ENCODE measurements at regions not wholly inside any gene's neighbourhood (a gene's known extent, or its start where the extent isn't known, plus 50 kb on each side); places are given as distances from the start of the nearest gene placed in this dataset.
"Not testable (repeated sequence)": the region's sequence is repeated elsewhere in the genome, so short reads cannot be mapped to it uniquely, and the experiment has no call there.

DNA sequence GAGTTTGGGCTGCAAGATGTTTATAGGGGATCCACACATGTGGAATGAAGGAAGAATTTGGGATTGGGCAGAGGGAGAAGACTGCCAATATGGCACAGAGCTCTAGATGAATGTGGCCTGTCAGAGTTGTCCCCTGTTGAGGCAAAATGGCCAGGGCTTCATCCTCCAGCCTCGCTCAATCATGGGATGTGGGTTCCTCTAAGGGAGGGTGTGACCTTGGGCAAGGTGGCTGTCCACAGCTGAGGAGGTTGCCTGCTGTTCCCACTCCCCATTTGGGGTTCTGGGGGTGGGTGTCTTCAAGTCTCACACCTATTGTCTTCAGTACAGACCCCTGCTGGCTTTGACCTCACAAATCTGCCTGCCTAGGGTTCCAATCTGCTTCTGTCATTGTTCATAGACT is 121.6 kb upstream of the FAM204A start:
- no peak for DNase-seq

DNA sequence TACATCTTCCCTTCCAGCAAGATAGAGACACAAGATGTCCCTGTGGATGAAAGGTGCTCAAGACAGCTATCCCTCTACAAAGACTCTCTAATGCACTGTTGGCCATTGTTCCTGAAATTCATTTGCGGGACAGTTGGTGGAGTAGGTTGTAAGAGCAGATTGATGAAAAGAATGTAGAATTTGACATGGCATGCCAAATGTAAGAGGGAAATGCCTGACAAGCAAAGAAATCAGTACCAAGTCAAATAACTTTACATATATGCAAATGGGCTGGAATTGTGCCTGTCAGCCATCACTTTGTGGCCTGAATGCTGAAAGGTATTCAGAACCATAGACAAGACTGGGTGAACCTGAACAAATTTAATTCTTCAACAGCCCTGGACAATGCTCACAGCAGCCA is 120.3 kb upstream of the FAM204A start:
- DNase-seq = no peak

DNA sequence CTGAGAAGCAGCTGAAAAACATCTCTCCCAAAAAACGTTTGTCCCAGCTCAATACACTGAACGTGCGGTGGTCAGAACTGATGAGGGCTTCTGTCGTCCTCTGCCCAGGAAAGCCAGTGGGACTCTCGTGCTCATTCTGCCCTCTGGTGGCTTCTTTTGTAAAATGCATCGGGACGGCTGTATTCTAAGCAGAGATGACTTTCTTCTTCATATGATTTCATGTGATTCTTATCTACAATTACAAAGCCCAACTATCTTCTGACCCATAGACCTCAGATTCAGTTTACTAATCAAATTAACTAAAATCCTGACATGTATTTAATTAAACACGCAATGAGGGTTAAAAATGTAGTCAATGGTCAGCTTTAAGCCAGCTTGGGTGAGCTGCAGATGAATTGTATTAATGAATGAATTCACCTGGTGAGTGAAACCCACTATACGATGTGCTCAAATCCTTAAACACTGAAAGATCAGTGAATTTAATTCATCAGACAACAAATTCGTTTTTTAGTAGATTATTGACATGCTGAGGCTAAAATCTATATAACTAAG is 117.6 kb upstream of the FAM204A start:
- DNase-seq = no peak

DNA sequence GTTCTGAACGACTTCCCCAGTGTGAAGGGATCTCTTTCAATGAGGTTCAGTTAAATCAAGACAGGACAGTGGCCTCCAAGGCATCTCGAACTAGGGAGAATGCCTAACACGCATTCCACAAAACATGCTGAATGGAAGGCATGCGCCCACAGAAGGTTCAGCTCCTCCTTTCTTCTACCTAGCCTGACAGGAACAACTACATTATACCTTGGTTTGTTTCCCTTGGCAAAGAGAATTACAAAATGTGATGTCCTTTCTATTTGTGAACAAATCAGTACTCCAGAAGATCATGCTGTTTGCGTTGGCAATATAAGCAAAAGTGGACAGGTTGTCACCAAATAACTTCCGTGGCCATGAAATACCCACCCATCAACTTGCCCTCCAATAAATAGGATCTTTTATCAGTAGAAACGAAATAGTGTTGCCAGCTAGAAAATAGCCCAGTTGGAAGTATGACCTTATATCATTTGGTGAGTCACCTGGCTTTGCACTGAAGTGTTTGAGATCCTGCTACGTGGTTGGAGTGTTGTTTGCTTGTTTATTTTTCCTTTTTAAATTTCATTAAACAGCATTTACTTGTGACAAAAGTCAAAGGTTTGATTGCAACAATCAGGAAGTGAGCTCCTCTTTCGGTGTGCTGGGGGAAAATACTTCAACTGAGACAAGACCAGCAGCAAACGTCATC is 117.0 kb upstream of the FAM204A start:
- DNase-seq = no peak

DNA sequence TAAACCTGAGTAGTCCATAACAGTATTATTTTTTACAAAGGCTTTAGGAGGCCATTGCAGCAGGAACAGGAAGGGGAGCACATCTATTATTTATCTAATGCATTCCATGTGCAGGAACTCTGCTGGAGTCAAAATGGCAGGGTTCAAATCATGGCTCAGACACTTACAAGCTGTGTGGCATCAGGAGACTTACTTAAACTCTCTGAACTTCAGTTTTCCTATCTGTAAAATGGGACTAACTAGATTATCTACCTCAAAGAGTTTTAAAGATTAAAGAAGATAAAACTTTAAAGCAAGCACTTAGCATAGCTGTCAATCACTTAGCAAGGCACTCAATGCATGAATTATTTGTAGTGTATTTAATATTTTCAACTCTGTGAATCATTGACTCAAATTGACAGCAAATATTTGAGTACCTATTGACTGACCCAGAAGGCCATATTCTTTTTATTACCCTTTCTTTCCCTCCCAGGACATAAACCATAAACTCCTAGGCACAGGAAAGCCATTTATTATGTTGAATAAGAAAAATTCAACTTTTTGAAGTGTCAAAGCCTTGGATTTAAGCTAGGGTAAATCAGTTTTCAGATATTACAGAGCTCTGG is 115.8 kb upstream of the FAM204A start:
- no peak for DNase-seq

DNA sequence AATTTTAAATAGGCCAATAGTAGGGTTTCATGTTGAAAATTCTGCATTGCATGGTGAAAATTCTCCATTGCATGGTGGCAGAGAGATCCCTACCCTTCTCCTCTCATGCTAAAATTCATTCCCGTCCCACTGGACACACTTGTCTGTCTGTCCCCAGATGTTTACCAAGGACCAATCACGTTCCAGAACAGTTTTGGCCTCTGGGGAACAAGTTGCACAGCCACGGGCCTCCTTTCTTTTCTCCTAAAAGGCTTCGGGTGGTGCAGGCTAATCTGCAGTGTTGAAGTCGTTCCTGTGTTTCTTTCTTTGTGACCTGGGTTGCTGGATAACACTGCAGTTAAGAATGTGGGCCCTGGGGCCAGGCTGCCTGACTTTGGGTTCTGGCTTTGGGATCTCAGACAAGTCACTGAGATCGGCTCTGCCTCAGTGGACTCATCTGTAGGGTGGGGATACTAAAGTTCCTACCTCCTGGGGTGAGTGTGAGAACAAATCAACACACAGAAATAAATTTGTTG is 113.1 kb upstream of the FAM204A start:
- DNase-seq = no peak

DNA sequence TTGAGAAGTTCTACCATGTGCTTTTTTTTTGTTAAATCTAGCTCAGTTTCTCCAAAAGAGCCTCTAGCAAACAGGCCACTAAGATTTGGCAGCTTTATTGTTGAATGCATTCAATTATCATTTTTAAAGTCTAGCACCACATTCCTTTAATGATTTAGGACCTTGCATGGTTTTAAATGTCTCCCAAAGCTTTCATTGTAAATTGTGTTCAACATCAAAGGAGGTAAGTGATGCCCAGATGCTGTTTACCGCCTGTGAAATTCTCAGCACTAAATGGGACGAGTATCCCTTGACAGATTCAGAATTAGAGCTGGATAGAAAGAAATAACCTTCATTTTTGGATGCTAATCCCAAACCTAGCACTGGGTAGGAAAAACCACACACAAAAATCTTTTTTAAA is 112.1 kb upstream of the FAM204A start:
- DNase-seq = no peak

DNA sequence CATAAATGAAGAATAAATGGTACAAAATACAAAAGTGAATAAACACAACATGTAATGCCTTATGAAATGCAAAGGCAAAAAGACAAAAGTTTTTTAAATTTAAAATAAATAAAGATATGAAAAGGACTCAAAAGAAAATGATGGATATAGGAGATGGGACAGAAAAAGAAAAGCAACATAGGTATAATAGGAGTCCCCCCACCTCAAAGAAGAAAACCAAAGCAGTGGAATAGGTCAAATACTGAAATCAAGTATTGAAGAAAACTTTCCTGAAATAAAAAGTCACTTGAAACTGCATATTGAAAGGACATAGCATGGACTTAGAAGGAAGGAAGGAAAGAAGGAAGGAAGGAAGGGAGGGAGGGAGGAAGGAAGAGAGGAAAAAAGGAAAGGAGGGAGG is 110.0 kb upstream of the FAM204A start:
- DNase-seq = no peak

DNA sequence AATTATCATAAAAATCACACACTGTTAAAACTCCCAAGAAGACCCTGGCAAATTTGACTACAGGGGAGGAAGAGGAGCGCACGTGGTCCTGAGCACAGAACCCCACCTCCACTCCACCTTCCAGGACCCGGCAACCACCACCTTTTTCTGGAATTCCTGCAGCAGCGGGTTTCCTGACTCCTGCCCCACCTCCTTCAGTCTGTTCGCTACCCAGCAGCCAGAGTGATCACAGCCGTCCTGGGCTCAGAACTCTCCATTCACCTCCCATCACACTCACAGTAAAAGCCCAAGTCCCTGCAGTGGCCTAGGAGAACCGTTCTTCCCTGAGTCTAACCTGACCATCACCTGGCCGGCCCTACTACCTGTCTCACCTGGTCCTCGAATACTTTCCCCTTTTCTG is 107.4 kb upstream of the FAM204A start:
- no peak for DNase-seq

DNA sequence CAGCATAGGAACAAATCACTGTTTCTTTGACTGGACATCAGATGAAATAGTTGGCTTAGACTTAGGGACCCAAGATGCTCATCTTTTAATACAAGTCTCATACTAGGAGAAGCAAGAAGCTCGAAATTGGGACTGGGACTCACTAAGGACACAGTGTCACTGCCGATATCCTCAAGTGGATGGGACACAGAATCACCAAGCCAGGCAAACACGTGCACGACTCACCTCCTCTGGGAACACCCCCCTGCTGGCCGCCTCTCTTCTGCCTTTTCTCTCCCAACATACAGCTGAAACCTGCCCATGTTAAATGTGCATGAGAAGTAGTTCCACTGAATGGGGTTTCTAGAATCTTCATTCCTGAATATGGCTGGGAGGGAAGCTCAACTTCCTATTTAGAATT is 106.6 kb upstream of the FAM204A start:
- DNase-seq = no peak

DNA sequence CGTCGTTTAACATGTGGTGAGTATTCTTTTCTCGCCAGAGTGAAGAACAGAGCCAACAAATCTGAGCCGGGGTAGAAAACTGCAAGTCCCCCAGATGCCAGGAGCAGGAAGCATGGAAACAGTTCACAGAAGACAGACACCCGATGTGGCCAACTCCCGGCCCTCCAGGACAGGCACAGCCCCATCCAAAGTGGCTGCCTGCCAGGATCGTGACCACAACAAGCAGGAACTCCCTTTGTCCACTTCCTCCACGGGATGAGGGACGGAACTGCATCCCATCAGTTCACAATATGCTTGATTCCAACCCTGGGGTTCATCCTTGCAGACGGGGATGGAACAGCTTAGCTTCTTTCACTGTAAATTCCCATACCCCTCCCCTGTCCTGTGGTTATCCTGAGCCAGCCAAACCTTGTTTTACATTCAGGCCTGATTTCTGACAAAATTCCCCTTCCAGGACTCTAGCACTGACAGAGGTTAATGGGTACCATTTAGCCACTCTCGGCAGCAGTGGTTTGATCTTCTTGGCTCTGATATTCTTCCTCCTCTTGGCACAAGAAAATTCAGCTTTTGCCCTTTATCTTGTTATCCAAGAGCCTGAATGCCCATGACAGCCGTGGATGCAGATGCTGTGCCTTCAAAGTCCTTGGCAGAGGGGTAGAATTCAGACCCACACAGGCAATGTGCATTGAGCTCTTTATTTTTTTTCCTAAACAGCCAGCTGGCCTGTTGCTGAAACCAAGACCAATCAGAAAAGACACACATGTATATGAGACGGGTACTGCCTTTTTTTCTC is 105.5 kb upstream of the FAM204A start:
- no peak for DNase-seq

DNA sequence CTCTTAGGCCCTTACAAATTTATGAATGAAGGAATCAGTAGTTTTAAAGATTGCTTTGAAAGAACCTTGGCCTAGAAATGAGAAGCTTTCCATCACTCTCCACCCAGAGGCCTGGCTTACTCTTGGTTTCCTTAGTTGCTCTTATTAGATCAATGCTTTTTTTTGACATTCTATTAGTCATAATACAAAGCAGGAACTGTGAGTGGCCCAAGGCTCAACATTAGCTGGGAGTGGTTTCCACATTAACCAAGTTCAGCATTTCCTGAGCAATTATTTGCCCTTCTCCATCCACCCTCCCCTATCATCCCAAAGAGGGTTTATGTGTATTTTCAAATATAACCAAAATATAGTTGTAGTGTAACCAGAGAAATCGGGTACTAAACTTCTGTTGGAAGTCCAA is 103.4 kb upstream of the FAM204A start:
- no peak for DNase-seq

DNA sequence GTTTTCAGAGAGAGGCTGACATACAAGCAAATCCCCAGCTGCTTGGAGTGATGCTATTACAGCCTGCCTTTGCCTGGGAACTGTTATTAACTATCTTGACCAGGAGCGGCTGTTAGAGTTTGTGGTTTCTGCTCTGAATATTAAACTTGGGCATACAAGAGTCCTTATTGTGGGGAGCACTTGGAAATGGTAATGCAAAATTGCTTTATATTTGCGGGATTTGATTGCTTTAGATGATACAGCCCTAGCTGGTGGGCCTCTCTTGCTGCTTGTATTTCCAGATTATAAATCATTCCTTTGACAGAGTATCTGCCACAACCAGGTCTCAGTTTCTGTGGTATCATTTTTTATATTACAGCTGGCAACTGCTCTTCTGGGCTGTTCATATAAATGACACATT is 101.9 kb upstream of the FAM204A start:
- DNase-seq = no peak

DNA sequence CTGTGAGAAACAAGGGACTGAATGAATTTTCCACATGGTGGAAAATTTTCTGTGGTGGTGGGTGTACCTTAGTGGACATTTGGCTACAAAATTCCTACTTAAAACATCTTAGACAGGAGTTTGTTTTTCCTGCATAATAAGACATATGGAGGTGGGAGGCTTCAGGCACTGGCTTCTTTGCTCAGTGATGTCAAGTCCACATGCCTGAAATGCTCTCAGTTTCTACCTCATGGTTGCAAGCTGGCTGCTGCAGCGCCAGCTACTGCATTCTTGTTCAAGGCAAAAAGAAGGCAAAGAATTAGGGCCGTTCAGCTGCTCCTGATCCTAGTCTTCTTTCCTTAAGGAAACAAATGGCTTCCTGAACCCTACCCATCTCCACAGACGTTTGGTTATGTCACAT is 99.9 kb upstream of the FAM204A start:
- DNase-seq = no peak

DNA sequence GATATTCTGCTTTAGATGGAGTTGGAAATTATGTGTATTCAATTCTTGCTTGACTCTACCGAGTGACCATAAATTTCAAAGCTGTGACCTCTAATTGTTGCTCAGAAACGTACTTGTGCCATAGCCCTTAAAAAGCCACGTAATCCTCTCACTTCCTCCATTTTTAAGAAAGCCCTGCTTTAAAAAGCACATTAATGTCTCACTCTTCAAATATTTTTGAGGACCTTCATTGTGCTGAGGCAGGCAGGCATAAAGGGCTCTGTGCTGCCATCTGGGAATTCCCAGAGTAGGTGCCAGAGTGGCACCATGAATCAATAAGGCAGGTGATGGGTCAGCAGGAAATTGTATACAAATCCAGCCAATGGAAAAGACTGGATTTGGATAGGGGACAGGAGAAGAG is 97.7 kb upstream of the FAM204A start:
- DNase-seq = no peak

DNA sequence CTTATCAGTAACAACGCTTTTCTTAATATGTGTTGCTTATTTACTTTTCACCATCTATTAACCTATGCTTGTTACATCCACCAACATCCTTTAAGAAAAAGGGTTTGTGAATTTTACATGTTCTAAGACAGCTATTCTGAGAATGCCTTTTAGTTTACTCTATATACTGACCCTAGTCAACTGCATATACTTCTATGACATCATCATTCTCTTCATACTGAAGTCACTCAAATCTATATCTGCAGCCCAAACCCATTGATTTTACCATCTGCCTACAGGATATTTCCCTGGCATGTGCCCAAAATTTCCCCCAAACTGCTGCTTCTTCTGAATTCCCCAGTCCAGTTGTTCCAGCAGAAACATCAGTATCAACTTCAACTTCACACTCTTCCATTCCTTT is 94.6 kb upstream of the FAM204A start:
- DNase-seq = no peak

DNA sequence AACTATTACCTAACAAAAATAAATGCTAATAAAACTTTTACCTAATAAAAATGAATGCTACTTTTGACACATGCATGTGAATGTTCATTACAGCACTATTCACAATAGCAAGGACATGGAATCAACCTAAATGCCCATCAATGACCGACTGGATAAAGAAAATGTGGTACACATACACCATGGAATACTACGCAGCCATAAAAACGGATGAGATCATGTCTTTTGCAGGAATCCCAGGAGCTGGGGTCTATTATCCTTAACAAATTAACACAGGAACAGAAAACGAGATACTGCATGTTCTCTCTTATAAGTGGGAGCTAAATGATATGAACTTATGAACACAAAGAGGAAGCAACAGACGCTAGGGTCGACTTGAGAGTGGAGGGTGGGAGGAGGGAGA is 88.1 kb upstream of the FAM204A start:
- DNase-seq = no peak

DNA sequence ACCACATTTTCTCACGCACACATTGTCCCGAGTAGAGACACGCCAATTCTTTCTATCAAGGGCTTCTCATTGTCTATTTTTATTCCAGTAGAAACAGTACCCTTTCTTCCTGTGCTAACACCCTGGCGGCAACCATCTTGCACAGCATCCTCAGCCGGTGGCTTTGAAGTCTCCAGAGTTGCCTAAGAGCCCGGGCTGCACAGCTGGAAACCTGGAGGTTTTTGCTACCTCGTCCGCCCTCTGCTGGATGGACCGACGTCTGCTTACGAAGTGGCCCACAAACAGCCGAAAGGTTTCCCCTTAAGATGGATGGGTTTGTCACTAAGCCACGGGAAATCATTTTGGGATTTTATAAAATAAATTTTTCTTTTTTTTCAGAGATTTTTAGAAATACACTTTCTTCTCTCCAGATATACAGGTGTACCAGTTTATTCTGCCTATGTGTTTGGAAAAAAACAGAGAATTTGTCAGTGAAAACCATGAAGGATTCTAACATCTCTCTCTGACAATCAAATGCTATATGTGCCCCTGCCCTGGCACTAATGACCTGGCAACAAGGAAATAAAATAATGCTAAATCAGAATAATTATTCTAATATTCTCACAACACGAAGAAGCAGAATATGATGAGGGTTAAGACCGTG is 81.8 kb upstream of the FAM204A start:
- DNase-seq = no peak

DNA sequence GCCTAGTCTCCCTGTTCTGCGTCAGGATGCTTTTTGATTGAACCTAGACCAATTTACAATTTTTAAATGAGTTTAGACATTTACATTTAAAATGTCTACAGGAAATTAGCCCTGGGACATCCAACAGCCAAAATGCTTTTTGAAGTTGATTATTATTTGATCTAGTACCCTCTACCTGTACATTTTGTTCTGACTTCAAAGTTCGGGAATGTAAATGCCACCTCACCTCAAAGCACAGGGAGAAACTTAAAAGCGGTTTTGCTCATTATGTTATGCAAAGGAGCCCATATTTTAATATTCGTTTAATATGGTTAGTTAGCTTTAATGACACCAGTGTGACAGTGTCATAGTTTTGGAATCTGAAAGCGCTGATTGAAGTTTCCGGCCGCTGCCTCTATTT is 80.1 kb upstream of the FAM204A start:
- no peak for DNase-seq

DNA sequence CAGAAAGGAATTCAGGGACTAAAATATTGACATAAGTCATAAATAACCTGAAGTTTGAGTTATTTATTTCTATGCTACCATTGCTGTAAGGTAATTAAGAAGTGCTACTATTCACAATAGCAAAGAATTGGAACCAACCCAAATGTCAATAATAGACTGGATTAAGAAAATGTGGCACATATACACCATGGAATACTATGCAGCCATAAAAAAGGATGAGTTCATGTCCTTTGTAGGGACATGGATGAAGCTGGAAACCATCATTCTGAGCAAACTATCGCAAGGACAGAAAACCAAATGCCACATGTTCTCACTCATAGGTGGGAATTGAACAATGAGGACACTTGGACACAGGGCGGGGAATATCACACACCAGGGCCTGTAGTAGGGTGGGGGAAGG is 77.9 kb upstream of the FAM204A start:
- not testable (repeated sequence) for DNase-seq

DNA sequence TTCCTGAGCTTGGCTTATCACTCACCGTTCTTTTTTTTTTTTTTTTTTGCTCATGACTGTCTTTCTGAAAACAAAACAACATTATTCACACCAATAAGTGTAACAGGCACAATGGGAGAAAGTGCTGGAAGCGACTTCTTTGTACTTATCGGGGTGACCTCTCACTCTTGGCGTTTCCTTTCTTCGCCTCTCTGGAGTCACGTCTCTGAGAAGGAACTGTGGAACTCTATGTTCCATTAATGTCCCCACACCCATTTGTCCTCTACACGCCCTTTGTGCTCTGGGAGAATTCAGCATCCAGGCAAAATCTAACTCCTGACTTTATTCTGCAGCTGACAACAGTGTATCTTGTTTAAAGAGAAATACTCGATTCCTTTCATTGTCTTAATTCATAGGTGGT is 70.8 kb upstream of the FAM204A start:
- DNase-seq = no peak

DNA sequence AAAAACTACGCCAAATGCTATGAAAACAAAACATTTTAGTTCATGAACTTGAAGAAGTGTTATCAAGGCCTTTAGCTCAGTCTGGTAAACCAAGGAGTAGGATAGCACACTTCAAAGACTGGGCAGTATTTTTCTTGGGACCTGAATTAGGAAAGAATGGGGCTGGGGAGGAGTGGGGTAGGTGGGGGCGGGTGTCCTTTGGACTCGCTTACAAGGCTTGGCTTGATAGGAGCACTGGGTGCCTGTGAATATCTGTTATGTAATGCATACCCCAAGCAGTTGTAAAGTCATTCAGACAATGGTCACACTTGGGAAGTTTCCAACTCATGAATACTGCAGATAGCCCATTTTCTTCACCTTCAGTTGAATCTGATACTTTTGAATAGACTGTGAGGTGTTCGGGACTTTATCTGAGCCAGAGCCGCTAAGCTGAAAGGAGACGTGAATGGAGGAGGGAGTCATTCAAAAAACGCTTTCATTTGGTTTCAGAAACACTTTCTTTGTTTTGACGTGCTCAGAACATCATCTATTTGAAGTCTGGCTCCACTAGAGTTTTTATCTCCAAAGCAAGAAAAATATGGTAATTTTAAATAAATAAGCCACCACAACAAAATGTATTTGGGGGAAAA is 70.1 kb upstream of the FAM204A start:
- no peak for DNase-seq

DNA sequence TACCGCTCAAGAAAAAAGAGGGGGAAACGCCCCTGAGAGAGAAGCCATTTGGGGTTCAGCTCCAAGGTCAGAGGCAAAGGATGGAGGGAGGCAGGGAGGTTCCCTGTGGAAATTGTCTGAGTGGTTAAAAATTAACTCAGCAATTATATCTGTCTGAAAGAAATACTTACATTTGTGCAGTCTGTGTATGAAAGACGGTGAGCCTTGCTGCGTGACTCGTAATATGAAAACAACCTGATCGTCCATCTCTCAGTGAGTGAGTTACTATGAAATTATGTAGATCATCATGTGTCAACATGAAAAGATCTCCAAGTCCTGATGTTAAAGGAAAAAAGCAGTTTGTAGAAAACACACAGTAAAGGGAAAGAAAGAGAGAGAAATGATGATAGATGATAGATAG is 67.2 kb upstream of the FAM204A start:
- DNase-seq = no peak
